Prostate gland (tissue), 1 donor: ENCODE measurements at regions not wholly inside any gene's neighbourhood (a gene's known extent, or its start where the extent isn't known, plus 50 kb on each side); places are given as distances from the start of the nearest gene placed in this dataset.

Experiments used
- POLR2A ChIP-seq: fragments of 450-650 bp; IDR thresholded peaks from one replicate; pipeline ENCODE4 v1.6.1; 2016; ENCODE audit warnings: antibody characterized with exemption, mild to moderate bottlenecking
- POLR2AphosphoS5 ChIP-seq: sonication (generic); formaldehyde crosslinking; IDR thresholded peaks from one replicate; pipeline ENCODE4 v1.6.1; 2017; ENCODE audit warnings: antibody characterized with exemption

DNA sequence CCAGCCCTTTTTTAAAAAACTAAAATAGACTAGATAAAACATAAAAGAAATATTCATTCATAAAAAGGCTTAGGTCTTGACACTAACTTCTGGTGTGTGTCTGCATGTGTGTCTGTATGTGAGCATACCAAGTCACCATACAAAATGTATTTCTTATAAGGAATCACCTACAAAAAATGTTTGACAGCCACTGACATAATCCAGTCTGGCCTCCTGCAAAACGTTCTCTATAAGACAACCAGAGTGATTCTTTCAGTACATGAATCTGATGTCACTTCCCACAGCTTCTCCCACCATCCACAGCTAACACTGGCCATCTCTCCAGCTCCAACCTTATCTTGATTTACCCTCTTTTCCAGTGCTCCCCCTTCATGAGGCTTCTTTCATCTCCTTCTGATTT lies 192.3 kb downstream of the TLE1 start:
- TF ChIP-seq POLR2AphosphoS5 (no peak), POLR2A (no peak)
